ENCODE measurements at regions not wholly inside any gene's neighbourhood (a gene's known extent, or its start where the extent isn't known, plus 50 kb on each side); places are given as distances from the start of the nearest gene placed in this dataset.

- Histone ChIP-seq H3K4me2 (ENCODE audit: insufficient read depth, low read length) (no peak overlapping the region), H3K9me3 (replicated peaks; ENCODE audit: control insufficient read depth, insufficient read depth, low read length) (no peaks in the 10 kb centered on the region), H3K9me1 (replicated peaks; ENCODE audit: control insufficient read depth, extremely low read depth, insufficient read depth, low read length) (no peaks in the 10 kb centered on the region), H3K27me3 (ENCODE audit: control insufficient read depth in 2 of 2, insufficient read depth in 2 of 2, low read length in 2 of 2) (no peaks in the 10 kb centered on the region), H3K79me2 (ENCODE audit: control insufficient read depth, insufficient read depth, low read length) (no peaks in the 10 kb centered on the region), H3K4me3 (replicated peaks in 1 of 3; ENCODE audit: insufficient read depth in 1 of 3, low read depth in 1 of 3, low read length in 3 of 3) (no peak overlapping the region), H3K9ac (replicated peaks; ENCODE audit: extremely low read depth, insufficient read depth, low read length) (no peak overlapping the region), H3K27ac (ENCODE audit: insufficient read depth, low read depth, low read length) (no peak overlapping the region), H3K36me3 (ENCODE audit: control insufficient read depth in 2 of 2, extremely low read depth in 1 of 2, insufficient read depth in 2 of 2, low read length in 2 of 2) (no peaks in the 10 kb centered on the region), H4K20me1 (replicated peaks; ENCODE audit: control insufficient read depth, extremely low read depth, insufficient read depth, low read length) (no peaks in the 10 kb centered on the region), H2AFZ (ENCODE audit: low read depth, low read length) (no peak overlapping the region), H3K4me1 (ENCODE audit: control insufficient read depth, extremely low read depth, insufficient read depth, low read length) (no peaks in the 10 kb centered on the region)
- ChIA-PET POLR2A (no interaction called here), CTCF (no interaction called here)
- BruUV-seq (replicated peaks): no TSS peak
- FAIRE-seq (no peak), DNase-seq (ENCODE audit: low read depth, low spot score) (no peak)
- no peak for TF ChIP-seq JUN (IDR thresholded peaks at IDR 0.05; ENCODE audit: borderline replicate concordance, insufficient read depth, insufficient read length, low read depth)
- no peak for TF ChIP-seq POLR2A (IDR thresholded peaks at IDR 0.05; ENCODE audit: low read depth, low read length)
- TF ChIP-seq FOS (IDR thresholded peaks at IDR 0.05; ENCODE audit: borderline replicate concordance, insufficient read depth, low read length): no peak
- no peak for TF ChIP-seq POLR2AphosphoS5 (IDR thresholded peaks at IDR 0.05; ENCODE audit: insufficient read depth, low read depth, low read length)
- no peak for TF ChIP-seq EZH2 (IDR thresholded peaks at IDR 0.05; ENCODE audit: borderline replicate concordance, low read depth, low read length, severe bottlenecking)
- no peak for TF ChIP-seq CTCF (IDR thresholded peaks at IDR 0.05; ENCODE audit: extremely low read depth in 1 of 2, insufficient read depth in 1 of 2, low read depth in 1 of 2, low read length in 2 of 2)
- TF ChIP-seq MAX (IDR thresholded peaks at IDR 0.05; ENCODE audit: insufficient read depth, insufficient read length): no peak
- no peak for TF ChIP-seq MYC (IDR thresholded peaks at IDR 0.05; ENCODE audit: low read depth, low read length)
- no peak for TF ChIP-seq GATA2 (IDR thresholded peaks at IDR 0.05; ENCODE audit: insufficient read depth, insufficient read length, low read depth, low read length)
- dilution Hi-C loops (cut with MboI; ENCODE audit: extremely low pct_ligation_motif_present, low sequenced_read_pairs) (no loop called here), intact Hi-C loops (cut with micrococcal nuclease) (no loop called here)
Measured at GRCh38 chr22:44400763-44401060, 88.0 kb upstream of the SHISAL1 start.

All from endothelial cell of umbilical vein (primary cell).